Lower leg skin (tissue), 4 donors: ENCODE measurements at regions not wholly inside any gene's neighbourhood (a gene's known extent, or its start where the extent isn't known, plus 50 kb on each side); places are given as distances from the start of the nearest gene placed in this dataset.
A peak's percentile ranks its signal among the peaks of the same experiment; 100 is the strongest.

Source experiments
- DNase-seq, 2 donors: peaks; one replicate each; pipeline ENCODE4 v3.0.0-alpha.2; 2019; ENCODE audit warnings: low spot score in 2 of 2
- H3K4me3 ChIP-seq: fragments of 200-600 bp; sonication (generic); 2 replicates; pipeline ENCODE4 v1.5.1; 2017; ENCODE audit warnings: mild to moderate bottlenecking, low read depth; ENCODE audit not compliant: poor library complexity, severe bottlenecking
- CTCF ChIP-seq, 3 donors: fragments of 450-650 bp; IDR thresholded peaks; one replicate each; pipeline ENCODE4 v1.5.1; 2016; ENCODE audit warnings: antibody characterized with exemption in 3 of 3, mild to moderate bottlenecking in 3 of 3, moderate library complexity in 2 of 3
- POLR2A ChIP-seq, 2 donors: fragments of 450-650 bp; IDR thresholded peaks; one replicate each; pipeline ENCODE4 v1.6.1; 2016 to 2017; ENCODE audit warnings: antibody characterized with exemption in 2 of 2, mild to moderate bottlenecking in 1 of 2, moderate library complexity in 1 of 2
- WGBS, 2 donors: methylation state at CpG; one replicate each; pipeline ENCODE4 v1.1.5; 2018; 5-methylcytosine and 5-hydroxymethylcytosine counted together
- intact Hi-C: fragments of 100-400 bp; cut with DNase I; formaldehyde crosslinking; loops from one replicate; pipeline ENCODE4 v1.15.0; 2023; ENCODE audit warnings: low total_unique reads

- H3K4me3 ChIP-seq = no peak overlapping the region
- no peak for TF ChIP-seq POLR2A (IDR thresholded peaks at IDR 0.05)
- no peak for TF ChIP-seq CTCF (IDR thresholded peaks at IDR 0.05)
- 55 to 78% methylated on average over 2 of the region's 2 CpGs for WGBS, 2 donors
- intact Hi-C loops = no loop called here
- peak in 1 of 2 donors; percentile 14 for DNase-seq
These were observed 115.7 kb upstream of the RAG2 start for GRCh38 chr11:36713715-36714114.

- no peak overlapping the region for H3K4me3 ChIP-seq
- TF ChIP-seq POLR2A (IDR thresholded peaks at IDR 0.05) (no peak), CTCF (IDR thresholded peaks at IDR 0.05) (no peak)
- intact Hi-C loops = no loop called here
- DNase-seq = no peak
- WGBS, 2 donors = 76 to 77% methylated on average over 3 of the region's 3 CpGs
These were observed 113.2 kb upstream of the RAG2 start for GRCh38 chr11:36711104-36711825.
